ENCODE measurements at regions not wholly inside any gene's neighbourhood (a gene's known extent, or its start where the extent isn't known, plus 50 kb on each side); places are given as distances from the start of the nearest gene placed in this dataset.

DNA sequence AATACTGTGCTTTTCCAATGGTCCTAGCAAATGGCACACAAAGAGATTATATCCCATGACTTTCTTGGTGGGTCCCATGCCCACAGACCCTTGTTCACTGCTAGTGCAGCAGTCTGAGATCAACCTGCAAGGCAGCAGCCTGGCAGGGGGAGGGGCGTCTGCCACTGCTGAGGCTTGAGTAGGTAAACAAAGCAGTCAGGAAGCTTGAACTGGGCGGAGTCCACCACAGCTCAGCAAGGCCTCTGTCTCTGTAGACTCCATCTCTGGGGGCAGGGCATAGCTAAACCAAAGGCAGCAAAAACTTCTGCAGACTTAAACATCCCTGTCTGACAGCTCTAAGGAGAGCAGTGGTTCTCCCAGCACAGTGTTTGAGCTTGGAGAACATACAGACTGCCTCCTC lies 82.9 kb downstream of the ZNF737 start:
- TF ChIP-seq, protein P1, sequence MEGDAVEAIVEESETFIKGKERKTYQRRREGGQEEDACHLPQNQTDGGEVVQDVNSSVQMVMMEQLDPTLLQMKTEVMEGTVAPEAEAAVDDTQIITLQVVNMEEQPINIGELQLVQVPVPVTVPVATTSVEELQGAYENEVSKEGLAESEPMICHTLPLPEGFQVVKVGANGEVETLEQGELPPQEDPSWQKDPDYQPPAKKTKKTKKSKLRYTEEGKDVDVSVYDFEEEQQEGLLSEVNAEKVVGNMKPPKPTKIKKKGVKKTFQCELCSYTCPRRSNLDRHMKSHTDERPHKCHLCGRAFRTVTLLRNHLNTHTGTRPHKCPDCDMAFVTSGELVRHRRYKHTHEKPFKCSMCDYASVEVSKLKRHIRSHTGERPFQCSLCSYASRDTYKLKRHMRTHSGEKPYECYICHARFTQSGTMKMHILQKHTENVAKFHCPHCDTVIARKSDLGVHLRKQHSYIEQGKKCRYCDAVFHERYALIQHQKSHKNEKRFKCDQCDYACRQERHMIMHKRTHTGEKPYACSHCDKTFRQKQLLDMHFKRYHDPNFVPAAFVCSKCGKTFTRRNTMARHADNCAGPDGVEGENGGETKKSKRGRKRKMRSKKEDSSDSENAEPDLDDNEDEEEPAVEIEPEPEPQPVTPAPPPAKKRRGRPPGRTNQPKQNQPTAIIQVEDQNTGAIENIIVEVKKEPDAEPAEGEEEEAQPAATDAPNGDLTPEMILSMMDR (IDR thresholded peaks at IDR 0.05; ENCODE audit: low read depth, low read length, poor library complexity, severe bottlenecking), result no peak
- no peak for TF ChIP-seq EZH2phosphoT487 (IDR thresholded peaks at IDR 0.05; ENCODE audit: borderline replicate concordance, low read length)
